Osteocyte (in vitro differentiated cells): ENCODE measurements at regions not wholly inside any gene's neighbourhood (a gene's known extent, or its start where the extent isn't known, plus 50 kb on each side); places are given as distances from the start of the nearest gene placed in this dataset.

ENCODE experiments used
- DNase-seq: peaks from one replicate; pipeline ENCODE4 v3.0.0; 2021; ENCODE audit warnings: mixed read lengths; ENCODE audit not compliant: unreplicated experiment; ENCODE audit errors: extremely low spot score
- H3K27ac Mint-ChIP-seq: one replicate; pipeline ENCODE4 v1.8.0; 2021; ENCODE audit warnings: mild to moderate bottlenecking, mixed read lengths; ENCODE audit not compliant: unreplicated experiment
- H3K27me3 Mint-ChIP-seq: one replicate; pipeline ENCODE4 v1.8.0; 2021; ENCODE audit warnings: mixed read lengths; ENCODE audit not compliant: unreplicated experiment
- H3K36me3 Mint-ChIP-seq: one replicate; pipeline ENCODE4 v1.8.0; 2021; ENCODE audit warnings: mixed read lengths; ENCODE audit not compliant: unreplicated experiment
- H3K4me1 Mint-ChIP-seq: one replicate; pipeline ENCODE4 v1.8.0; 2021; ENCODE audit warnings: mixed read lengths; ENCODE audit not compliant: unreplicated experiment
- H3K4me3 Mint-ChIP-seq: one replicate; pipeline ENCODE4 v1.8.0; 2021; ENCODE audit warnings: mild to moderate bottlenecking, moderate library complexity, mixed read lengths; ENCODE audit not compliant: unreplicated experiment
- H3K9me3 Mint-ChIP-seq: one replicate; pipeline ENCODE4 v1.8.0; 2021; ENCODE audit warnings: mixed read lengths; ENCODE audit not compliant: unreplicated experiment
- TF ChIP-seq, protein P1 (sequence below): fragments of 200-600 bp; sonication (generic); IDR thresholded peaks from 2 replicates; pipeline ENCODE4 v1.5.0; 2021; ENCODE audit warnings: antibody characterized with exemption, mild to moderate bottlenecking, moderate library complexity

DNA sequence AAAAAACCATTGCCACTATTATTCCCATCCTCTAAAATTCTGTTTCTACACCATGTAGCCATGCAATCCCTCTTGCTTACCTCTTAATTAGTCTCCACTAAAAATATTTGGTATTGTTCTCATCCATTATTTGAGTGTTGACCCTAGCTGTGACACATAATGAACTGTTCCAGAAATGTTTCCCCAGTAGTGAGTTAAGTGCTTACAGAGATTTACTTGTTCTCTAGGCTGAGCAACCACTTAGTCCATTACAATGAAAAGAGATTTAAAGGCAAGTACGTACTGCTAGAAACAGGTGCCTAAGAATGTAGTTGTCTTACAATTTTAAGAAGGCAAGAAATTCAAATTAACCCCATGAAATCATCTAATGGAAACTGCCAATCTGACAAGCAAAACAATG is 112.7 kb upstream of the PTPN13 start:
- peaks cover 2% of the 10 kb centered on the region for H3K36me3 Mint-ChIP-seq
- TF ChIP-seq, protein P1, sequence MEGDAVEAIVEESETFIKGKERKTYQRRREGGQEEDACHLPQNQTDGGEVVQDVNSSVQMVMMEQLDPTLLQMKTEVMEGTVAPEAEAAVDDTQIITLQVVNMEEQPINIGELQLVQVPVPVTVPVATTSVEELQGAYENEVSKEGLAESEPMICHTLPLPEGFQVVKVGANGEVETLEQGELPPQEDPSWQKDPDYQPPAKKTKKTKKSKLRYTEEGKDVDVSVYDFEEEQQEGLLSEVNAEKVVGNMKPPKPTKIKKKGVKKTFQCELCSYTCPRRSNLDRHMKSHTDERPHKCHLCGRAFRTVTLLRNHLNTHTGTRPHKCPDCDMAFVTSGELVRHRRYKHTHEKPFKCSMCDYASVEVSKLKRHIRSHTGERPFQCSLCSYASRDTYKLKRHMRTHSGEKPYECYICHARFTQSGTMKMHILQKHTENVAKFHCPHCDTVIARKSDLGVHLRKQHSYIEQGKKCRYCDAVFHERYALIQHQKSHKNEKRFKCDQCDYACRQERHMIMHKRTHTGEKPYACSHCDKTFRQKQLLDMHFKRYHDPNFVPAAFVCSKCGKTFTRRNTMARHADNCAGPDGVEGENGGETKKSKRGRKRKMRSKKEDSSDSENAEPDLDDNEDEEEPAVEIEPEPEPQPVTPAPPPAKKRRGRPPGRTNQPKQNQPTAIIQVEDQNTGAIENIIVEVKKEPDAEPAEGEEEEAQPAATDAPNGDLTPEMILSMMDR: no peak
- peaks cover 11% of the 10 kb centered on the region for H3K4me1 Mint-ChIP-seq
- H3K9me3 Mint-ChIP-seq: no peaks in the 10 kb centered on the region
- DNase-seq: no peak
- peak overlapping the region; percentile 90 for H3K27ac Mint-ChIP-seq
- H3K27me3 Mint-ChIP-seq: no peaks in the 10 kb centered on the region
- no peak overlapping the region for H3K4me3 Mint-ChIP-seq

DNA sequence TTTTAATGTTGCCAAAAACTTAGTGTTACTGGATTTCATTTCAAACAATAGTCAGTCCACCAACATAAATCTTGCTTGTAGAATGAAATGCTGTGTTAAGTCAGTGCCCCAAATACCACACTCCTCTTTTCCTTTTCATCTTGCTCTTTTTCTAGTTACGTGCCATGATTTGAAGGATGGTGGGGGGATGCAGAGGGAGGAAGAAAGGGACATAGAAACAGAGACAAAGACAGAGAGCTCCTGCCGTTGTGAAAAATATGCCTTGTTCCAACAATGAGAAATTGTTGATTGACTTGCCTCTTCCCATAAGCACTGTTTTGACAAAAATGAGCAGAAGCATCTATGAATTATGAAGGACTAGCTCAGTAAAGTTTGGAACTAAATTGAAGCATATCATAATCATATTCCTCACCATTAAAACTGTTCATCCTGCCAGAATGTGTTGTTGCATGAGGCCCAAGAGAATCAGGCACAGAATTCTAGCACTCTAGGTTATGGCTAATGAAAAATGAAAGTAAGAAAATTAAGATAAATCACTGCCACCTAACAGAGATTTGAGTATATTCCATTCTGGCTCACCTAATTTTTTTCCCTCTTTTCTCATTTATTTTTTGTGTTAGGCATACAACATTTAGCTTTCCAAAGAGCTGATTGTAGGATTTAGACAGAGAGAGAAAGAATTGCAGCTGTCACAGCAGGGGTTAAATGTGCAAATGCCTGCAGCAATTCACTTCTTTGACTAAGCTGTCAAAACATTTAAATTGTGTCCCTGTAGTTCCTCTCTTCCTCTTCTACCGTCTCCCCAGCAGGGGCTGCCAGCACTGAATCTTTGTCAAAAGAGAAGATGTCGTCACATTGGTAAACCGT is 111.6 kb upstream of the PTPN13 start:
- Mint-ChIP-seq H3K4me3 (peak overlapping the region; percentile 66), H3K4me1 (peaks cover 11% of the 10 kb centered on the region), H3K27ac (peak overlapping the region; percentile 90), H3K36me3 (peaks cover 2% of the 10 kb centered on the region), H3K27me3 (no peaks in the 10 kb centered on the region), H3K9me3 (no peaks in the 10 kb centered on the region)
- no peak for DNase-seq
- TF ChIP-seq, protein P1: peak; percentile 59

DNA sequence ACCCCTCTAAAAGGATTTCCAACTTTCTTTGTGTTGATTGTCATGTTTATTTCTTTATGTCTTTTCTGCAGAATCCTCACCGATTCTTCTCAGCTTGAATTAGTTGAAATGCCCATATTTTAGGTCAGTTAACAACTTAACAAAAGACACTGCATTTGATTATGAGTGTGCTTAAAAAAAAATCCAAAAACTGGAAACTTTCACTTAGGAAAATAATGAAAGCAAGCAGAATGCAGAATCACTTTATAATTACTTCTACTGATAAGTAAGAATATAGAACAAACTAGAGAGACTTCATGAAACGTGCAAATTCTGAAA is 111.0 kb upstream of the PTPN13 start:
- DNase-seq: no peak
- H3K27me3 Mint-ChIP-seq: no peaks in the 10 kb centered on the region
- peaks cover 2% of the 10 kb centered on the region for H3K36me3 Mint-ChIP-seq
- peaks cover 11% of the 10 kb centered on the region for H3K4me1 Mint-ChIP-seq
- H3K9me3 Mint-ChIP-seq: no peaks in the 10 kb centered on the region
- TF ChIP-seq, protein P1: no peak
- peak overlapping the region; percentile 66 for H3K4me3 Mint-ChIP-seq
- peak overlapping the region; percentile 90 for H3K27ac Mint-ChIP-seq

GRCh38 chr4:86483773-86484172 is 110.3 kb upstream of the PTPN13 start:
- Mint-ChIP-seq H3K4me3 (no peak overlapping the region), H3K27ac (no peak overlapping the region), H3K9me3 (no peaks in the 10 kb centered on the region), H3K4me1 (peaks cover 11% of the 10 kb centered on the region), H3K36me3 (peaks cover 2% of the 10 kb centered on the region), H3K27me3 (no peaks in the 10 kb centered on the region)
- TF ChIP-seq, protein P1: no peak
- DNase-seq: no peak

DNA sequence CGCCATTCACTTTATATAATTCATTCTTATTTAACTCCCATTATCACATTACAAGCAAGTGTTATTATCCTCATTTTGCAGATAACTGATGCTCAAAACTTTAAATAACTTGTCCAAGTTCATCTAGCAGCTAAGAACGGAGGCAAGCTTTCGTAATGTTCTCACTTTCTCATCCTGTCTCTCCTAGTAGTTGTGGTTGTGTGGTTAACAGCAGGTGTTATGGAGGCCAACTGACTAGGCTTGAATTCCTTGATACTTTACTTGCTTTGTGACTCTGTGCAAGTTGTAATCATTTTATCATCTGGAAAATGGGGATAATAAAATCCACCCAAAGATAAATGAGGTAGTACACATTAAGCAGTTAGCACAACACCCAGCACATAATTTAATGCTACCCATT is 109.9 kb upstream of the PTPN13 start:
- Mint-ChIP-seq H3K4me3 (no peak overlapping the region), H3K4me1 (peaks cover 11% of the 10 kb centered on the region), H3K36me3 (peaks cover 2% of the 10 kb centered on the region), H3K27me3 (no peaks in the 10 kb centered on the region), H3K27ac (no peak overlapping the region), H3K9me3 (no peaks in the 10 kb centered on the region)
- TF ChIP-seq, protein P1: no peak
- no peak for DNase-seq
